ENCODE measurements at regions not wholly inside any gene's neighbourhood (a gene's known extent, or its start where the extent isn't known, plus 50 kb on each side); places are given as distances from the start of the nearest gene placed in this dataset.

GRCh38 chr21:19540287-19540686, 1136.7 kb upstream of the TMPRSS15 start:
- TF ChIP-seq ZBTB7A (IDR thresholded peaks at IDR 0.05; ENCODE audit: low read depth) (no peak), EP300 (IDR thresholded peaks at IDR 0.05; ENCODE audit: borderline replicate concordance) (no peak), EGR1 (IDR thresholded peaks at IDR 0.05) (no peak), YY1 (IDR thresholded peaks at IDR 0.05; ENCODE audit: low read depth) (no peak), CREB1 (IDR thresholded peaks at IDR 0.05; ENCODE audit: low read depth) (no peak), MAX (IDR thresholded peaks at IDR 0.05) (no peak), TCF12 (IDR thresholded peaks at IDR 0.05; ENCODE audit: low read depth) (no peak), FOXM1 (IDR thresholded peaks at IDR 0.05; ENCODE audit: borderline replicate concordance, low read depth) (no peak)
